GM12864 (cell line): ENCODE measurements at regions not wholly inside any gene's neighbourhood (a gene's known extent, or its start where the extent isn't known, plus 50 kb on each side); places are given as distances from the start of the nearest gene placed in this dataset.

Source experiments
- DNase-seq: peaks from one replicate; pipeline ENCODE4 v3.0.0-alpha.2; 2011; ENCODE audit warnings: low read depth
- H3K4me3 ChIP-seq: 2 replicates; pipeline ENCODE4 v1.5.1; 2011; ENCODE audit warnings: mild to moderate bottlenecking, low read depth, low read length, control low read depth
- TF ChIP-seq, protein P1 (sequence below): IDR thresholded peaks from 2 replicates; pipeline ENCODE4 v1.5.1; 2011; ENCODE audit warnings: low read depth, mild to moderate bottlenecking, moderate library complexity, low read length, control low read depth, inconsistent platforms; ENCODE audit errors: missing control alignments

DNA sequence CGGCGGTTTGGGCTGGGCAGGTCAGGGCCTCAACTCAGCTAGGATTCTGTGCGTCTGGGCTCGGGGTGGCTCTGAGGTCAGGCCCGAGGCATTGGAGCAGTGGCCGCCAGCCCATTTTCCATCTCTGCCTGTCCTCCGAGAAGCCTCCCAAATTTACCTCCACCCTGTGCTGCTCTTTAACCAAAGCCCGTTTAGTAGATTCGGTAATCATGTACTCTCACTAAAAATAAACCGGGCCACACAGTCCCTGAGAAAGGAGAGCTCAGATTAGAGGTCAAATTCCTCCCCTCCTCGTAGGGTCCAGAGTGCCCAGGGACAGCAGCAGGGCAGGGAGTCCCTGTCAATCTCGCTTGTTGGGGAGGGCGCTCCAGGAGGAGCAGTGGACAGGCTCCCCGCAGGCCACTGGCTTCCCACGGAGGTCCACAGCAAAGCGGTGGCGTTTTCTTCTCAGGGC, 88.7 kb upstream of the CHST15 start:
- TF ChIP-seq, protein P1, sequence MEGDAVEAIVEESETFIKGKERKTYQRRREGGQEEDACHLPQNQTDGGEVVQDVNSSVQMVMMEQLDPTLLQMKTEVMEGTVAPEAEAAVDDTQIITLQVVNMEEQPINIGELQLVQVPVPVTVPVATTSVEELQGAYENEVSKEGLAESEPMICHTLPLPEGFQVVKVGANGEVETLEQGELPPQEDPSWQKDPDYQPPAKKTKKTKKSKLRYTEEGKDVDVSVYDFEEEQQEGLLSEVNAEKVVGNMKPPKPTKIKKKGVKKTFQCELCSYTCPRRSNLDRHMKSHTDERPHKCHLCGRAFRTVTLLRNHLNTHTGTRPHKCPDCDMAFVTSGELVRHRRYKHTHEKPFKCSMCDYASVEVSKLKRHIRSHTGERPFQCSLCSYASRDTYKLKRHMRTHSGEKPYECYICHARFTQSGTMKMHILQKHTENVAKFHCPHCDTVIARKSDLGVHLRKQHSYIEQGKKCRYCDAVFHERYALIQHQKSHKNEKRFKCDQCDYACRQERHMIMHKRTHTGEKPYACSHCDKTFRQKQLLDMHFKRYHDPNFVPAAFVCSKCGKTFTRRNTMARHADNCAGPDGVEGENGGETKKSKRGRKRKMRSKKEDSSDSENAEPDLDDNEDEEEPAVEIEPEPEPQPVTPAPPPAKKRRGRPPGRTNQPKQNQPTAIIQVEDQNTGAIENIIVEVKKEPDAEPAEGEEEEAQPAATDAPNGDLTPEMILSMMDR: no peak
- H3K4me3 ChIP-seq: no peak overlapping the region
- no peak for DNase-seq

DNA sequence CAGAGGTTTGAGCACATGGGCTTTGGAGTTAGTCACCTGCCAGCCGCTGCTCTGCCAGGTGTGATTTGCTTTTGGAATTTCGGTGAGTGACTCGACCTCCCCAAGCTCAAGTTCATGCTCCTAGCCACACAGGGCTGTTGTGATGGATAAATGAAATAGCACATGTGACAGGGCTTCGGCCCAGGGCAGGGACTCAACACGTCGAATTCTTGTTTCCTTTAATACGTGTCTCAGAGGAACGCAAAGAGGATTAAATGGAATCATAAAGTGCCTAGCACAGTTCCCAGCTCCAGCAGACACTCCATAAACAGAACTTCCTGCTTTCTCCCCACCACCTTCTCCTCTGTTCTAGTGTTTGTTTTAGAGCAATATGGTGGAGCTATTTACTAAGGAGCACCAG, 88.3 kb upstream of the CHST15 start:
- DNase-seq: no peak
- TF ChIP-seq, protein P1: no peak

GRCh38 chr10:124180947-124181549, 87.7 kb upstream of the CHST15 start:
- no peak overlapping the region for H3K4me3 ChIP-seq
- DNase-seq: no peak
- TF ChIP-seq, protein P1: no peak

More for the DNA sequence above, 88.3 kb upstream of the CHST15 start:
- no peak overlapping the region for H3K4me3 ChIP-seq

GRCh38 chr10:124180044-124180745, 86.8 kb upstream of the CHST15 start:
- TF ChIP-seq, protein P1: no peak
- no peak overlapping the region for H3K4me3 ChIP-seq
- DNase-seq: no peak

- DNase-seq: no peak
- TF ChIP-seq, protein P1: no peak
- H3K4me3 ChIP-seq: no peak overlapping the region
These were observed 86.1 kb upstream of the CHST15 start for GRCh38 chr10:124179308-124180043.

GRCh38 chr10:124177180-124177518, 83.8 kb upstream of the CHST15 start:
- TF ChIP-seq, protein P1: no peak
- DNase-seq: no peak
- H3K4me3 ChIP-seq: no peak overlapping the region
